GM12874 (cell line): ENCODE measurements at regions not wholly inside any gene's neighbourhood (a gene's known extent, or its start where the extent isn't known, plus 50 kb on each side); places are given as distances from the start of the nearest gene placed in this dataset.

Source experiments
- TF ChIP-seq, protein P1 (sequence below): IDR thresholded peaks from 2 replicates; pipeline ENCODE4 v1.5.1; 2011; ENCODE audit warnings: low read depth, mild to moderate bottlenecking, control low read depth, low read length, moderate library complexity; ENCODE audit not compliant: insufficient read depth

DNA sequence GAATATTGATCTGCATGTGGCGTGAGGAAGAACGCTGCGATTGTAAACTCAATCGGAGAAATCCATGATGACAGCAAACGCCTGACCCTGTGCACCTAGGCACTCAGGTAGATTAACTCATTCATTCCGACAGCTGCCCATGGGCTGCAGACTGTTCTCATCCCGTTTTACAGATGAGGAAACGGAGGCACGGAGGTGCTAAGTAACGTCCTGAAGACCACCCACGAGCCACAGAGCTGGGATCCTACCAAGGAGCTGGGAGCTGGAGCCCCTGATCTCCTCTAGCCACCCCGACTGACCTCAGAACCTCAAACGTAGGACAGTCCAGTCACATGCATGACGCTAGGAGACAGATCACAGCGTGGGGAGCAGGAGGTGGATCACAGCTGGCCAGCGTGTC, 1092.7 kb downstream of the BRD1 start:
- TF ChIP-seq, protein P1, sequence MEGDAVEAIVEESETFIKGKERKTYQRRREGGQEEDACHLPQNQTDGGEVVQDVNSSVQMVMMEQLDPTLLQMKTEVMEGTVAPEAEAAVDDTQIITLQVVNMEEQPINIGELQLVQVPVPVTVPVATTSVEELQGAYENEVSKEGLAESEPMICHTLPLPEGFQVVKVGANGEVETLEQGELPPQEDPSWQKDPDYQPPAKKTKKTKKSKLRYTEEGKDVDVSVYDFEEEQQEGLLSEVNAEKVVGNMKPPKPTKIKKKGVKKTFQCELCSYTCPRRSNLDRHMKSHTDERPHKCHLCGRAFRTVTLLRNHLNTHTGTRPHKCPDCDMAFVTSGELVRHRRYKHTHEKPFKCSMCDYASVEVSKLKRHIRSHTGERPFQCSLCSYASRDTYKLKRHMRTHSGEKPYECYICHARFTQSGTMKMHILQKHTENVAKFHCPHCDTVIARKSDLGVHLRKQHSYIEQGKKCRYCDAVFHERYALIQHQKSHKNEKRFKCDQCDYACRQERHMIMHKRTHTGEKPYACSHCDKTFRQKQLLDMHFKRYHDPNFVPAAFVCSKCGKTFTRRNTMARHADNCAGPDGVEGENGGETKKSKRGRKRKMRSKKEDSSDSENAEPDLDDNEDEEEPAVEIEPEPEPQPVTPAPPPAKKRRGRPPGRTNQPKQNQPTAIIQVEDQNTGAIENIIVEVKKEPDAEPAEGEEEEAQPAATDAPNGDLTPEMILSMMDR = no peak

DNA sequence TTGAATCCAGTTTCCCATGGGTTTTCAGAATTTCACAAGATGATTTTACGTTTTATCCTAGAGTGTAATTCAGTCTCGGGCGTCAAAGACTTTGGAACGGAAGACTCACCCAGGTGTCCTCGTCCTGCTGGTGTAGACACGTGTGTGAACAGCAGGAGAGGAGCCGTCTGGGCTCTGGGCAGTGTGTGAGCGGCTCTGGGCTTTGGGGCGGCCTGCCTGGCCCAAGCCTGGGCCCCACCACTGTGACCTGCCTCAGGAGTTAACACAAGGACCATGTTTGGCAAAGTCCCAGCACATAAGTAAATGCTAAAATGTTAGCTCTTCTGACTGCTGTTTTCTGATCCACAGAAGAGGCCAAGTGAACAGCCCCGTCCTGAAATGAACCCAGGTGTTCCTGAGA, 1093.3 kb downstream of the BRD1 start:
- TF ChIP-seq, protein P1 = no peak

DNA sequence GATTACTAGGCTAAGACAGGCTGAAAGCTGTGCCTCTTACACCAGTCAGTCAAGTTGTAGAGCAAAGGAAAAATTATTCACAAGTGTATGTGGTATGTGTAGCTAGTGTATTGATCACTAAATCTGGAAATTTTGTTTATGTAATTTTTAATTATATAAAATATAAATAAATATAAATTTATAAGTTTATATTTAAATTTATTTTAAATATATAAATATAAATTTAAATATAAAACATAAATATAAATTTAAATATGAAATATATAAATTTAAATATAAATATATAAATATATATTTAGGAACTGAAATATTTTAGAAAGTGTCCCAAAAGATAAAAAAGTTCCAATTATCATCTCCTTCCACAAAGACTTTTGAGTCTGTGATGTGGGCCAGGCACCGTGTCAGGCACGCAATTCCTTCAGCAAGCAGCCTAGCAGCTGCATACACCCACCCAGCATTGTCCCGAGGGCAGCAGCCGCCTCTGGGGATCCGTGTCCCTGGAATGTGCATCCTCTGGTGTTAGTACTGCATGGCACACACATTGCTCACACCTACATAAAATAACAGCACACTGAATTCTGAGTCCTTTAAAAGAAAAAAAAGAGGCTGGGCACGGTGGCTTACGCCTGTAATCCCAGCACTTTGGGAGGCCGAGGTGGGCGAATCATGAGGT, 1098.0 kb downstream of the BRD1 start:
- TF ChIP-seq, protein P1 = no peak

DNA sequence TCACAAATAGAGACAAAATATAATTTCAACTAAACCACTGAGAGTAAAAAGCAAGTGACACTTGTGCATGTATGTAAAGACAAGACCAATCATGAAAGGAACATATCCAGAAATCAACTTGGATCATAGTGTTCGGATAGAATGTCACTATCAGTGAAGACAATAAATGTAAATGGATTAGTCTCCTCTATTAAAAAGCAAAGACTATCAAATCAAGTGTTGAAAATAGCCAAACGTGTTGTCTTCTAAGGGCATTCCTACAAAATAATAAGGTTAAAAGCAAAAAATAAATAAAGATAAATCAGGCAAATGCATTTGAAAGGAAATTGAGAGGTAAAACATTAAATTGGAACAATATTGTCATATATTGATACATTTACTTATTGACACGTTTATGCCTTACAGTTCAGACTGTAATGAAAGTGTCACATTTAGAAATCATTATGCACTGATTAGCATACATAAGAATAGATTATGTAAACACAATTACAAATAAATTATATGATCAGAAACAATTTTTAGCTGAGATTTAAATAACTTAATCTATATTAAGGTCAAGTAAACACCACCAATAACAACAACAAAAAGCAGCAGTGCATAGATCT, 1100.1 kb downstream of the BRD1 start:
- TF ChIP-seq, protein P1 = no peak

DNA sequence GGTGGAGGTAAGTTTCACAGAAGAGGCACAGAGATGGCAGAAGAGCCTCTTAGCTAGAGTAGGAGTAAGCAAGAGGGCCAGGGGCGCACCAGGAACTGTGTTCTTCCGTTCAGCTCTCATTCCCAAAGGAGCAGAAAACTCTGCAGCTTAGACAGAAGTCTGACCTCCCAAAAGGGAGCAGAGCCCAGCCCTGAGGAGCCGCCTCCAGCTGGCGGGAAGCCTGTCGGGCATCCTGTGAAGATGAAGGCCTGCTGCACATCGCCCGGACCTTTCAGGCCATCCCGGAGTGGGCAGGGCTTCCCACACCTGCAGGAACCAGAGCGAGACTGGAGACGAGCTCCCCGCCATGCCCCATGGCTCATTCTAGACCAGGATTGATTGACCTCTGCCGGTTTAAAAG, 1102.8 kb downstream of the BRD1 start:
- TF ChIP-seq, protein P1 = no peak

DNA sequence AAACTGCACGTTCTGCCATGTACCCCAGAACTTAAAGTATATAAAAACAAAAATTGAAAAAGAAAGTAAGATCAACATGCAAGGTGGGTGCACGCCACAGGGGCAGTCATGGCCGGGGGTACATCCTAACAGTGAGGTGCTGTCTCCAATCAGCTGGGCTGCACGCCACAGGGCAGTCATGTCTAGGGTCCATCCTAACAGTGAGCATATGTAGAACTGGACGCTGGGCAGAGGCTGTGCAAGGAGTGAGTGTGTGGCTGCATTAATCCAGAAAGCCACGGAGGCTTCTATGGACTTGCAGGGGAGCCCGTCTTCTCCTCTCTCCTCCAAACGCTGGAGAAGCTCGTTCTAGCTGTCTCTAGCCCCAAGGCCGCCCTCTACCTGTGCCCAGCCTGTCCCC, 1105.0 kb downstream of the BRD1 start:
- TF ChIP-seq, protein P1 = no peak

DNA sequence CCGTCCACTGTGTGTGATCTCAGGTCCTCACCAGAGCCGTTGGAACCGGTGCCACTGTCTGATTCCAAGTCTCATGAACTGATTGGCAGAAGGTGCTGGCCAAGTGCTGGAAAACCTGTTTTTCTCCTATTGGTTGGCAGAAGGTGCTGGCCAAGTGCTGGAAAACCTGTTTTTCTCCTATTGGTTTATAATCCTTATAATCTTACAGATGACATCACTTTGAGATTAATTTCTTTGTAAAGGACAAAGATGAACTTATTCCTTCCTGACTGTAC, 1106.3 kb downstream of the BRD1 start:
- TF ChIP-seq, protein P1 = no peak
